T-cell (primary cell): ENCODE measurements at regions not wholly inside any gene's neighbourhood (a gene's known extent, or its start where the extent isn't known, plus 50 kb on each side); places are given as distances from the start of the nearest gene placed in this dataset.

Experiments used
- ATAC-seq, 4 experiments: fragments of 200-7000 bp in 3 of 4; fragments of 150-1000 bp in 1 of 4; cut with Tn5 transposase; replicated peaks in 1 of 4; 1 replicate in 3 of 4; 2 replicates in 1 of 4; pipeline ENCODE4 v1.10.0; 2021; ENCODE audit warnings: moderate library complexity in 3 of 4, mild to moderate bottlenecking in 2 of 4, moderate number of reproducible peaks in 1 of 4
- CTCF ChIA-PET, 2 donors: fragments of 300-600 bp; sonication (Branson Sonifier 250); formaldehyde crosslinking; loops; one replicate each; lab custom pipeline; 2022; ENCODE audit warnings: antibody characterized with exemption in 2 of 2; lab: Charles Lee
- POLR2A ChIA-PET, 2 donors: fragments of 300-600 bp; sonication (Branson Sonifier 250); formaldehyde crosslinking; loops; one replicate each; lab custom pipeline; 2022; ENCODE audit warnings: antibody characterized with exemption in 2 of 2; lab: Charles Lee
- DNase-seq, 35 experiments: peaks; one replicate each; pipeline versions ENCODE4 v3.0.0 to v3.0.0-alpha.2; 2013 to 2023
- H3K27ac ChIP-seq: one replicate; pipeline ENCODE4 v1.5.1; 2013; ENCODE audit warnings: low read length
- H3K27me3 ChIP-seq, 2 experiments: replicated peaks in 1 of 2; 1 replicate in 1 of 2; 2 replicates in 1 of 2; pipeline versions ENCODE4 v1.6.1 to v1.7.0; 2013; ENCODE audit warnings: low read length in 1 of 2, mixed read lengths in 1 of 2; ENCODE audit not compliant: control insufficient read depth in 2 of 2, insufficient read depth in 2 of 2; ENCODE audit errors: extremely low read depth in 1 of 2
- H3K36me3 ChIP-seq, 2 donors: 1 replicate in 1 of 2; 2 replicates in 1 of 2; pipeline versions ENCODE4 v1.6.1 to v1.7.0; 2013; ENCODE audit warnings: low read length in 1 of 2; ENCODE audit not compliant: control insufficient read depth in 2 of 2, insufficient read depth in 1 of 2; ENCODE audit errors: extremely low read depth in 1 of 2
- H3K4me1 ChIP-seq, 2 experiments: 1 replicate in 1 of 2; 2 replicates in 1 of 2; pipeline versions ENCODE4 v1.6.1 to v1.7.0; 2013; ENCODE audit warnings: low read length in 2 of 2, mixed read lengths in 1 of 2; ENCODE audit not compliant: insufficient read depth in 2 of 2, control insufficient read depth in 1 of 2; ENCODE audit errors: extremely low read depth in 1 of 2
- H3K4me3 ChIP-seq, 2 donors: 1 replicate in 1 of 2; 2 replicates in 1 of 2; pipeline versions ENCODE4 v1.5.1 to v1.7.0; 2013; ENCODE audit warnings: mild to moderate bottlenecking in 2 of 2, low read length in 1 of 2, moderate library complexity in 1 of 2; ENCODE audit not compliant: control insufficient read depth in 1 of 2; ENCODE audit errors: extremely low read depth in 1 of 2
- H3K9me3 ChIP-seq: 2 replicates; pipeline ENCODE4 v1.7.0; 2013
- H3K27ac Mint-ChIP-seq, 2 donors: one replicate each; pipeline ENCODE4 v1.8.0; 2020 to 2021; ENCODE audit warnings: mild to moderate bottlenecking in 2 of 2, mixed read lengths in 2 of 2
- H3K27me3 Mint-ChIP-seq, 2 donors: one replicate each; pipeline ENCODE4 v1.8.0; 2021 to 2022; ENCODE audit warnings: mixed read lengths in 2 of 2
- H3K36me3 Mint-ChIP-seq: one replicate; pipeline ENCODE4 v1.8.0; 2021; ENCODE audit warnings: mixed read lengths
- H3K4me1 Mint-ChIP-seq, 3 donors: one replicate each; pipeline ENCODE4 v1.8.0; 2020 to 2022; ENCODE audit warnings: mixed read lengths in 3 of 3, mild to moderate bottlenecking in 1 of 3
- H3K4me3 Mint-ChIP-seq, 3 donors: one replicate each; pipeline ENCODE4 v1.8.0; 2020 to 2022; ENCODE audit warnings: mild to moderate bottlenecking in 3 of 3, mixed read lengths in 3 of 3, moderate library complexity in 3 of 3
- H3K9me3 Mint-ChIP-seq, 3 donors: one replicate each; pipeline ENCODE4 v1.8.0; 2020 to 2022; ENCODE audit warnings: mixed read lengths in 3 of 3
- WGBS: methylation state at CpG from one replicate; pipeline ENCODE4 v1.1.5; 2013; ENCODE audit warnings: missing lambda C conversion rate; ENCODE audit not compliant: insufficient coverage; 5-methylcytosine and 5-hydroxymethylcytosine counted together

DNA sequence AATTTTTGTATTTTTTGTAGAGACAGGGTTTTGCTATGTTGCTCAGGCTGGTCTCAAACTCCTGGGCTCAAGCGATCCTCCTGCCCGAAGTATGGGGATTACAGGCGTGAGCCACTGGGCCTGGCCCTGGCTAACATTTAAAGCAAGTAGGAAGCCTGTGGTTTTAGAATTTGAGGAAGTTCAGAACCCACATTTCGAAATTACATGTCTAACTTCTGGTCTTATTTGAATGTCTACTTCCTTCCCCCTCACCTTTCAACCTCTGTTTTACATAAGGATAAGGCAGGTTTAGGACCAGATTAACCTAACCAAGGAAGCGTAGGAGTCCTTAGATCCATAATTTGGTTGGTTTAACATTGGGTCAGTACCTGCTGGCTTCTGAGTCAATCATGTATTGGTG, 120.5 kb upstream of the PROK2 start:
- H3K27me3 ChIP-seq, result peaks cover 0 to 14% of the 10 kb centered on the region in 2 experiments
- peaks cover 4 to 26% of the 10 kb centered on the region in 2 donors for H3K27me3 Mint-ChIP-seq
- no peaks in the 10 kb centered on the region for H3K36me3 Mint-ChIP-seq
- no peaks in the 10 kb centered on the region for H3K36me3 ChIP-seq
- 40% methylated on average over 1 of the region's 5 CpGs for WGBS
- POLR2A ChIA-PET, result no interaction called here
- H3K27ac ChIP-seq, result no peak overlapping the region
- no peak overlapping the region for H3K27ac Mint-ChIP-seq
- no peaks in the 10 kb centered on the region for H3K4me1 ChIP-seq
- ATAC-seq (no peak), DNase-seq (peak in 1 of 35 experiments; percentile 12)
- H3K9me3 ChIP-seq, result no peaks in the 10 kb centered on the region
- H3K4me1 Mint-ChIP-seq, result peaks cover 2 to 10% (median 7%) of the 10 kb centered on the region in 3 donors
- no peaks in the 10 kb centered on the region for H3K9me3 Mint-ChIP-seq
- no peak overlapping the region for H3K4me3 Mint-ChIP-seq
- CTCF ChIA-PET, result no interaction called here
- no peak overlapping the region for H3K4me3 ChIP-seq

DNA sequence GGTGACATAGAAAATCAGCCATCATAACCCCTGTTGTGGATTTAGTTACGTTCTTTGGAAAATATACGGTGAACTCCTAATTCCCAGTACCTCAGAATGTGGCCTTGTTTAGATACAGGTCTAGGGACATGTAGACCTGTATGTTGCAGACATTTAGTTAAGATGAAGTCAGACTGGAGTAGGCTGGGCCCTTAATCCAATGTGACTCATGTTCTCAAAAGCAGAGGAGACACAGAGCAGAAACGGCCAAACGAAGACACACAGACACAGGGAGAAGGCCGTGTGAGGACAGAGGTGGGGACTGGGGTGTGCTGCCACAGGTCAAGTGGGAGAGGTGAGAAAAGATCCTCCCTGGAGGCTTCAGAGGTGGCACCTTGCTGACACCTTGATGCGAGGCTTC, 119.0 kb upstream of the PROK2 start:
- peaks cover 2 to 10% (median 7%) of the 10 kb centered on the region in 3 donors for H3K4me1 Mint-ChIP-seq
- no peak overlapping the region for H3K27ac ChIP-seq
- H3K36me3 Mint-ChIP-seq, result no peaks in the 10 kb centered on the region
- H3K27ac Mint-ChIP-seq, result no peak overlapping the region
- H3K4me3 ChIP-seq, result no peak overlapping the region
- H3K4me3 Mint-ChIP-seq, result no peak overlapping the region
- WGBS, result 78% methylated on average over 3 of the region's 6 CpGs
- peaks cover 0 to 14% of the 10 kb centered on the region in 2 experiments for H3K27me3 ChIP-seq
- H3K27me3 Mint-ChIP-seq, result peaks cover 4 to 24% of the 10 kb centered on the region in 2 donors
- no peaks in the 10 kb centered on the region for H3K36me3 ChIP-seq
- ChIA-PET CTCF (interaction anchor here in 1 of 2 donors (0.7 kb wide), 1 partner anchor 479 kb away, joined by 6 read pairs; no protein-coding TSS in a partner anchor), POLR2A (no interaction called here)
- H3K9me3 ChIP-seq, result no peaks in the 10 kb centered on the region
- H3K9me3 Mint-ChIP-seq, result no peaks in the 10 kb centered on the region
- DNase-seq (no peak), ATAC-seq (no peak)
- no peaks in the 10 kb centered on the region for H3K4me1 ChIP-seq

DNA sequence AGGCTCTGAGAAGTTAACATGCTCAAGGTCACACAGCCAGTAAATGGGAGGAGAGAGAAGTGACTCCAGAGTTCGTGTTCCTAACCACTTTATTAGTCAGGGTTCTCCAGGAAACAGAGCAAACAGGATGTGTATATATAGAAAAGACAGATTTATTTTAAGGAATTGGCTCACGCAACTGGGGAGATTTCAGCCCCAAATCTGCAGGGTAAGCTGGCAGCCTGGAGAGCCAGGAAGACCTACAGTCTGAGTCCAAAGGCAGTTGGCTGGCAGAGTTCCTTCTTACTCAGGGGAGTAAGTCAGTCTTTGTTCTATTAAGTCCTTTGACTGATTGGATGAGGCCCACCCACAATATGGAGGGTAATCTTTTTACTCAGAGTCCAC, 118.2 kb upstream of the PROK2 start:
- WGBS, result 86% methylated on average over 1 of the region's 2 CpGs
- Mint-ChIP-seq H3K27ac (no peak overlapping the region), H3K4me1 (peaks cover 2 to 10% (median 7%) of the 10 kb centered on the region in 3 donors), H3K36me3 (no peaks in the 10 kb centered on the region), H3K4me3 (no peak overlapping the region), H3K27me3 (peaks cover under 1 to 16% of the 10 kb centered on the region in 2 donors), H3K9me3 (no peaks in the 10 kb centered on the region)
- no peaks in the 10 kb centered on the region for H3K9me3 ChIP-seq
- H3K4me3 ChIP-seq, result no peak overlapping the region
- no peak overlapping the region for H3K27ac ChIP-seq
- no peaks in the 10 kb centered on the region for H3K36me3 ChIP-seq
- DNase-seq (no peak), ATAC-seq (no peak)
- H3K4me1 ChIP-seq, result no peaks in the 10 kb centered on the region
- POLR2A ChIA-PET, result no interaction called here
- CTCF ChIA-PET, result interaction anchor here in 1 of 2 donors (0.7 kb wide), 1 partner anchor 480 kb away, joined by 6 read pairs; no protein-coding TSS in a partner anchor
- peaks cover 0 to 10% of the 10 kb centered on the region in 2 experiments for H3K27me3 ChIP-seq

DNA sequence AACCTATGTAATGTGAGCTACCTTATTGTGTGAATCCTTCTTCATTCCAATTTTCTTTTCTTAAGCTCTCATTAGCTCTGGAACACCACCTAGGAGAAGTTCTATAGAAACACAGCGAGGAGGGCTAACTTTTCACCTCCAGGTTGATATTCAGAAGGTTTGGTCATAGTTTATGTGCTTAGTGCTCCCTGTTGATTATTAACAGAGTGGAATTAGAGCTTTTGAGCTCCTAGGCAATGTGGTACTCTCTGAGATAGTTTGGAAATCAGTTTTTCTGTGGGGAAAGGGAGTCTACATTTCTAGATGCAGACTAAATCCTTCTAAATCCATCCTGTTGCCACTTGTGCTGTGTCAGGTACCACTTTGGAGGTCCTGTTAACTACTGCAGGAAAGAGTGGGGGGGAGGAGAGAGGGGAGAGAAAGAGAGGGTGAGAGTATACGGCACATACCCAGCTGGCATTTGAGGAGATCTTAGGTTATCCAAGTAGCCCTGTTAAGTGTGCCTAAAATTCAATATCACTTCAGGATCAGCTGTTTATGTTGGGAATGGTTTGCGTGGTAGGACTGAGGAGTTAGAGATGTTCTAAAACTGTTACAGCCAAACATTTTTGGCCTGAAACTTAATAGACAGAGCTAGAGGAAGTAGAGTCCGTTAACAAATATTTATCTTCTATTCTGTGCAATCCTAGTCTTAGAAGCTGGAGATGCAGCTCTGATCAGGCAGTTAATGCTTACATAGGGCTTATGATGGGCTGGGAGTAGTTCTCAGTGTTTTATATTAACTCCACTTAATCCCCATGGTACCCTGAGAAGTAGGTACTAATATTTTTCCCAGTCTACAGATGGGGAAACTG, 117.5 kb upstream of the PROK2 start:
- Mint-ChIP-seq H3K27ac (no peak overlapping the region), H3K4me3 (no peak overlapping the region), H3K9me3 (no peaks in the 10 kb centered on the region), H3K4me1 (peaks cover 2 to 10% (median 7%) of the 10 kb centered on the region in 3 donors), H3K27me3 (peaks cover 6 to 19% of the 10 kb centered on the region in 2 donors), H3K36me3 (no peaks in the 10 kb centered on the region)
- POLR2A ChIA-PET, result no interaction called here
- no peaks in the 10 kb centered on the region for H3K36me3 ChIP-seq
- H3K27ac ChIP-seq, result no peak overlapping the region
- DNase-seq, result no peak
- H3K9me3 ChIP-seq, result no peaks in the 10 kb centered on the region
- peaks cover 0 to 5% of the 10 kb centered on the region in 2 experiments for H3K27me3 ChIP-seq
- no CpG with 5 or more reads among the region's 4 CpGs for WGBS
- ATAC-seq, result no peak
- no peaks in the 10 kb centered on the region for H3K4me1 ChIP-seq
- H3K4me3 ChIP-seq, result no peak overlapping the region
- CTCF ChIA-PET, result interaction anchor here (0.5 to 0.6 kb wide), 3 partner anchors 181 to 923 kb away, joined by 3 to 8 read pairs (median 4); no protein-coding TSS in a partner anchor

DNA sequence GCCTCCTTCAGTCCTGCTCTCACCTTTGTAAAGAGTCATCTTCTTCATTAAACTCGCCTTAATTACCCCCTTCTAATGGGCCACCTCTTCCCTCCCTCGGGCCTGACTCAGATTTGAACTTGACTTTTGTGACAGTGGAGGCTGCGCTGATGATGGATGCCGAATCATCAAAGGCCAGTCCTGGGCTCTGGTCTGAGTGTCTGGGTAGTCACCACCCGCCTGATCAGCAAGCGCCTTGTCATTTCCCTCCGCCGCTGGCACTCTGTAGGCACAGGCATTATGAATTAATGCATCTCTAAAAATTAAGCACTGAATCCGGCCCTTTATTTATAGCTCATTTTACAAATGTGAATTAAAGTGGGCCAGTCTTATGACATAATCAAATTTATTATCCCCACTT, 116.7 kb upstream of the PROK2 start:
- ChIA-PET CTCF (interaction anchor here (0.6 kb wide), 2 partner anchors 181 to 921 kb away, joined by 3 to 4 read pairs; no protein-coding TSS in a partner anchor), POLR2A (no interaction called here)
- no peak for ATAC-seq
- 75% methylated on average over 4 of the region's 9 CpGs for WGBS
- Histone ChIP-seq H3K27me3 (peaks cover 0 to 5% of the 10 kb centered on the region in 2 experiments), H3K36me3 (no peaks in the 10 kb centered on the region), H3K27ac (no peak overlapping the region), H3K4me1 (no peaks in the 10 kb centered on the region), H3K9me3 (no peaks in the 10 kb centered on the region), H3K4me3 (no peak overlapping the region)
- DNase-seq, result no peak
- peaks cover 7 to 14% of the 10 kb centered on the region in 2 donors for H3K27me3 Mint-ChIP-seq
- H3K27ac Mint-ChIP-seq, result no peak overlapping the region
- H3K36me3 Mint-ChIP-seq, result no peaks in the 10 kb centered on the region
- no peaks in the 10 kb centered on the region for H3K9me3 Mint-ChIP-seq
- peaks cover 2 to 10% (median 7%) of the 10 kb centered on the region in 3 donors for H3K4me1 Mint-ChIP-seq
- H3K4me3 Mint-ChIP-seq, result no peak overlapping the region

DNA sequence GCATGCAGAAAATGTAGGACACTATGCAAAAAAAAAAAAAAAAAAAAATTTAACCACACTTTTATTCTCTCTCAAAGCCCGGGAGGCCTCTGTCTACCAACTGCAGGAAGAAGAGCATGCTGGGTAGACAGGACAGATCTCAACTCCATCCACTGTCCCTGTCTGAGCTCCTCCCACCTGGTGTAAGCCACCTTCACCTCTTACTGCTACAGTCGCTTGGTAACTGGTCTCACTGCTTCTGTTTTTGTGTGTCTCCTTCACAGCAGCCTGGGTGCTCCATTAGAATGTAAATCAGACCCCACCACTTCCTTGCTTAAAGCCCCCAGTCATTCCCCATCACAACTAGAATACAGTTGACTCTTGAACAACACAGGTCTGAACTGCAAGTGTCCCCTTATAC, 115.1 kb upstream of the PROK2 start:
- peaks cover 0 to 2% (median 2%) of the 10 kb centered on the region in 3 donors for H3K4me1 Mint-ChIP-seq
- no peak overlapping the region for H3K27ac Mint-ChIP-seq
- Histone ChIP-seq H3K27me3 (peaks cover 0 to 5% of the 10 kb centered on the region in 2 experiments), H3K27ac (no peak overlapping the region), H3K4me3 (no peak overlapping the region), H3K9me3 (no peaks in the 10 kb centered on the region), H3K4me1 (no peaks in the 10 kb centered on the region), H3K36me3 (no peaks in the 10 kb centered on the region)
- H3K4me3 Mint-ChIP-seq, result no peak overlapping the region
- POLR2A ChIA-PET, result interaction anchor here in 1 of 2 donors (0.6 kb wide), 1 partner anchor 1010 kb away, joined by 3 read pairs; no protein-coding TSS in a partner anchor
- H3K9me3 Mint-ChIP-seq, result no peaks in the 10 kb centered on the region
- H3K36me3 Mint-ChIP-seq, result no peaks in the 10 kb centered on the region
- WGBS, result 71% methylated on average over 1 of the region's 2 CpGs
- CTCF ChIA-PET, result no interaction called here
- DNase-seq (no peak), ATAC-seq (no peak)
- H3K27me3 Mint-ChIP-seq, result peaks cover 7 to 14% of the 10 kb centered on the region in 2 donors
